Suprapubic skin (tissue), 3 donors: ENCODE measurements at regions not wholly inside any gene's neighbourhood (a gene's known extent, or its start where the extent isn't known, plus 50 kb on each side); places are given as distances from the start of the nearest gene placed in this dataset.

Experiments used
- CTCF ChIP-seq, 2 donors: fragments of 200-600 bp in 1 of 2; fragments of 450-650 bp in 1 of 2; sonication (generic) in 1 of 2; IDR thresholded peaks; one replicate each; pipeline ENCODE4 v1.5.1; 2016 to 2019; ENCODE audit warnings: antibody characterized with exemption in 2 of 2, mild to moderate bottlenecking in 1 of 2, moderate library complexity in 1 of 2
- POLR2A ChIP-seq, 2 donors: fragments of 450-650 bp; IDR thresholded peaks; one replicate each; pipeline ENCODE4 v1.6.1; 2017; ENCODE audit warnings: antibody characterized with exemption in 2 of 2, mild to moderate bottlenecking in 2 of 2, moderate library complexity in 2 of 2

GRCh38 chr4:122065915-122066314 lies 86.2 kb upstream of the BLTP1 start:
- TF ChIP-seq CTCF (IDR thresholded peaks at IDR 0.05) (no peak), POLR2A (IDR thresholded peaks at IDR 0.05) (no peak)
